ENCODE measurements at regions not wholly inside any gene's neighbourhood (a gene's known extent, or its start where the extent isn't known, plus 50 kb on each side); places are given as distances from the start of the nearest gene placed in this dataset.

- no peak for TF ChIP-seq CTCF (tag by site-specific recombination; IDR thresholded peaks at IDR 0.05)
- no peak for TF ChIP-seq ZNF561 (tag by site-specific recombination; IDR thresholded peaks at IDR 0.05; ENCODE audit: borderline replicate concordance)
- TF ChIP-seq ZNF433 (tag by site-specific recombination; IDR thresholded peaks at IDR 0.05; ENCODE audit: low read depth) = no peak
These were observed 70.9 kb downstream of the TFPI2 start for GRCh38 chr7:93819699-93820098.
